Psoas muscle (tissue), 7 donors: ENCODE measurements at regions not wholly inside any gene's neighbourhood (a gene's known extent, or its start where the extent isn't known, plus 50 kb on each side); places are given as distances from the start of the nearest gene placed in this dataset.

Experiments
- ATAC-seq, 4 donors: fragments of 200-7000 bp; cut with Tn5 transposase; one replicate each; pipeline ENCODE4 v1.9.1; 2020; ENCODE audit warnings: moderate library complexity in 3 of 4, mild to moderate bottlenecking in 2 of 4
- DNase-seq, 2 donors: peaks; one replicate each; pipeline ENCODE4 v3.0.0-alpha.2; 2020
- H3K27ac ChIP-seq: fragments of 200-600 bp; one replicate; pipeline ENCODE4 v1.8.0; 2022
- H3K27me3 ChIP-seq, 3 donors: fragments of 200-600 bp in 1 of 3; one replicate each; pipeline versions ENCODE4 v1.6.1 to v1.8.0; 2013 to 2022; ENCODE audit warnings: low read length in 2 of 3, mild to moderate bottlenecking in 2 of 3, moderate library complexity in 1 of 3; ENCODE audit not compliant: insufficient read depth in 3 of 3
- H3K36me3 ChIP-seq, 2 donors: fragments of 200-600 bp in 1 of 2; one replicate each; pipeline versions ENCODE4 v1.6.1 to v1.8.0; 2013 to 2022; ENCODE audit warnings: low read depth in 1 of 2, mild to moderate bottlenecking in 1 of 2, moderate library complexity in 1 of 2; ENCODE audit not compliant: insufficient read depth in 1 of 2
- H3K4me1 ChIP-seq: fragments of 200-600 bp; one replicate; pipeline ENCODE4 v1.8.0; 2022
- H3K4me3 ChIP-seq: fragments of 200-600 bp; one replicate; pipeline ENCODE4 v1.8.0; 2022; ENCODE audit warnings: mild to moderate bottlenecking
- H3K9me3 ChIP-seq: fragments of 200-600 bp; one replicate; pipeline ENCODE4 v1.8.0; 2022
- WGBS, 3 donors: extraction: QIAGEN DNeasy Blood & Tissue Kit; methylation state at CpG; one replicate each; pipeline versions ENCODE4 v1.1.6 to v1.1.7; 2013; 5-methylcytosine and 5-hydroxymethylcytosine counted together
- intact Hi-C, 2 donors: fragments of 100-400 bp; cut with DNase I; formaldehyde crosslinking; loops; one replicate each; pipeline versions ENCODE4 v1.11.0 to v1.14.2; 2022
- TF ChIP-seq, protein P1 (sequence below): fragments of 200-600 bp; IDR thresholded peaks from one replicate; pipeline ENCODE4 v1.8.0; 2022; ENCODE audit warnings: antibody characterized with exemption
- donor health status: healthy with polysubstance abuse.
- donor health status: DM: no; HTN: no; CAD: no; lungs with moderate emphysema.
- donor health status: Bipolar disorder and iron deficiency.
- donor health status: healthy.
- donor health status: DM: yes; HTN: yes; CAD: no.
- donor health status: DM: no; HTN: no; CAD: no.
- donor health status: DM: yes; HTN: yes; CAD: no.

GRCh38 chr14:104360501-104360900, 219.1 kb upstream of the C14orf180 start:
- Histone ChIP-seq H3K27me3 (peaks cover 0 to 7% (median 5%) of the 10 kb centered on the region in 3 donors), H3K36me3 (no peaks in the 10 kb centered on the region), H3K27ac (no peak overlapping the region), H3K9me3 (no peaks in the 10 kb centered on the region), H3K4me1 (no peaks in the 10 kb centered on the region), H3K4me3 (no peak overlapping the region)
- TF ChIP-seq, protein P1, sequence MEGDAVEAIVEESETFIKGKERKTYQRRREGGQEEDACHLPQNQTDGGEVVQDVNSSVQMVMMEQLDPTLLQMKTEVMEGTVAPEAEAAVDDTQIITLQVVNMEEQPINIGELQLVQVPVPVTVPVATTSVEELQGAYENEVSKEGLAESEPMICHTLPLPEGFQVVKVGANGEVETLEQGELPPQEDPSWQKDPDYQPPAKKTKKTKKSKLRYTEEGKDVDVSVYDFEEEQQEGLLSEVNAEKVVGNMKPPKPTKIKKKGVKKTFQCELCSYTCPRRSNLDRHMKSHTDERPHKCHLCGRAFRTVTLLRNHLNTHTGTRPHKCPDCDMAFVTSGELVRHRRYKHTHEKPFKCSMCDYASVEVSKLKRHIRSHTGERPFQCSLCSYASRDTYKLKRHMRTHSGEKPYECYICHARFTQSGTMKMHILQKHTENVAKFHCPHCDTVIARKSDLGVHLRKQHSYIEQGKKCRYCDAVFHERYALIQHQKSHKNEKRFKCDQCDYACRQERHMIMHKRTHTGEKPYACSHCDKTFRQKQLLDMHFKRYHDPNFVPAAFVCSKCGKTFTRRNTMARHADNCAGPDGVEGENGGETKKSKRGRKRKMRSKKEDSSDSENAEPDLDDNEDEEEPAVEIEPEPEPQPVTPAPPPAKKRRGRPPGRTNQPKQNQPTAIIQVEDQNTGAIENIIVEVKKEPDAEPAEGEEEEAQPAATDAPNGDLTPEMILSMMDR = no peak
- WGBS, 3 donors = 78 to 89% (median 79%) methylated on average over 8 of the region's 8 CpGs
- intact Hi-C loops = no loop called here
- no peak for ATAC-seq
- DNase-seq = no peak

DNA sequence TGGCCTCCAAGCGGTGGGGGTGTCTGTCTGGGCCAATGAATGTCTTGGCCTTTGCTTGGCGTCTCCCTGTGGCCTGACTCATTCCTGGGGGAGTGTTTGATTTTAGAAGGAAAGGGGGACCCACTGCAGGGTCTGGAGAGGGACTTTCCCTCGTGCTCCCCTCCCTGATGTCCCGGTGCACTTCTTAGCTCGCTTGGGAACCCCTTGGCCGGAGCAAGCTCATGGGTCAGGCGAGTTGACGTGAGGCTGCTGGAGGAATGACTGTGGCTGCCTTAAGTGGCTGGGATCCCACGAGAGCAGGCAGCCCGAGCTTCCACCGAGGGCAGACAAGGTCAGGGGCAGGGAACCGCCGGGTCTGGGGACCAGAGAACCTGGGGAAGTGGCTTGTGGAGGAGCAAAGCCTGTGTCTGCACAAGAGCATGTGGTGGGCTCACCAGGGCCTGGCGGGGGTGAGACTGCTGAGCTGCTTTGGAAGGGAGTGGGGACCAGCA, 218.4 kb upstream of the C14orf180 start:
- WGBS, 3 donors = 71 to 80% (median 71%) methylated on average over 14 of the region's 14 CpGs
- intact Hi-C loops = no loop called here
- no peak overlapping the region for H3K27ac ChIP-seq
- peaks cover 0 to 7% (median 5%) of the 10 kb centered on the region in 3 donors for H3K27me3 ChIP-seq
- ATAC-seq = no peak
- TF ChIP-seq, protein P1 = no peak
- no peaks in the 10 kb centered on the region for H3K36me3 ChIP-seq
- H3K9me3 ChIP-seq = no peaks in the 10 kb centered on the region
- H3K4me1 ChIP-seq = no peaks in the 10 kb centered on the region
- no peak overlapping the region for H3K4me3 ChIP-seq
- DNase-seq = peak in 1 of 2 donors; percentile 35

DNA sequence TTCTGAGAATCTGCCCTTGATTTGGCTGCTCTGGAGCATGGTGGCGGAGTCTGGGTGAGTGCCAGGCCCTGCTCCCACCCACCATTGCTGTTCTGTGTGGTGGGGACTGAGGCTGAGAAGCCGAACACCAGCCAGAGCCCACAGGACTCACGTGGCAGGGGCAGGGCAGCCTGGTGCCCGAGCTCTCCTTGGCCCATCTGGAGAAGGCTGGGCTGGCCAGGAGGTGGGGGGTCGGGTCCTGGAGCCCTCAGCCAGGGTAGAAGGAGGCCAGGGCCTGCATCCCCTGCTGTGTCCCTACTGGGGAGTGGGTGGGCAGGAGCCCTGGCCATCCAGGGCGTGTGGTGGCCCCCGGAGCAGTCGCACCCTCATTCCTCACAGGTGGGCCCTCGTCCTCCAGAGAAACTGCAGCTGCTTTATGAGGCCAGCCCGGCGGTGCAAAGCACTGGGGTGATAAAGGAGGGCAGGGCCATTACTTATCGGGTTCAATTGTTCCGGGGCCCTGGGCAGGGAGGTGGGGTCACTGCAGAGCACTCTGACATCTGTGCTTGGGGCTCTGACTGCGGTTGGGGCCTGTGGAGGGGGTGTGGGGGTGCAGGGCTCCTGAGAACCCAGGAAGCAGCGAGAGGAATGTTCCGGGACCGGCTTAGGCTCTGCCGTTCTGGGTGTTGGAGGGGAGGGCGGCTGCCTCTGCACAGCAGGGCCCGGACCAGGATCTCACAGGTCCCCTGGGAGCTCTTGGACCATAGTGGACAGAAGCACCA, 217.5 kb upstream of the C14orf180 start:
- DNase-seq (peak in 1 of 2 donors; percentile 38), ATAC-seq (no peak)
- no peaks in the 10 kb centered on the region for H3K4me1 ChIP-seq
- H3K4me3 ChIP-seq = no peak overlapping the region
- H3K27me3 ChIP-seq = peaks cover 0 to 7% (median 5%) of the 10 kb centered on the region in 3 donors
- intact Hi-C loops = no loop called here
- H3K9me3 ChIP-seq = no peaks in the 10 kb centered on the region
- no peak overlapping the region for H3K27ac ChIP-seq
- WGBS, 3 donors = 72 to 79% (median 75%) methylated on average over 19 to 20 of the region's 20 CpGs
- TF ChIP-seq, protein P1 = no peak
- no peaks in the 10 kb centered on the region for H3K36me3 ChIP-seq

- Histone ChIP-seq H3K4me3 (no peak overlapping the region), H3K27ac (no peak overlapping the region), H3K36me3 (no peaks in the 10 kb centered on the region), H3K4me1 (no peaks in the 10 kb centered on the region), H3K9me3 (no peaks in the 10 kb centered on the region), H3K27me3 (peaks cover 0 to 7% (median 5%) of the 10 kb centered on the region in 3 donors)
- ATAC-seq = no peak
- TF ChIP-seq, protein P1 = no peak
- DNase-seq = no peak
- 87 to 91% (median 89%) methylated on average over 19 of the region's 19 CpGs for WGBS, 3 donors
- intact Hi-C loops = no loop called here
These were observed 216.6 kb upstream of the C14orf180 start for GRCh38 chr14:104362761-104363605.
